GM19035 (cell line): ENCODE measurements at regions not wholly inside any gene's neighbourhood (a gene's known extent, or its start where the extent isn't known, plus 50 kb on each side); places are given as distances from the start of the nearest gene placed in this dataset.
"Not testable (repeated sequence)": the region's sequence is repeated elsewhere in the genome, so short reads cannot be mapped to it uniquely, and the experiment has no call there.

ENCODE experiments used
- ATAC-seq: cut with Tn5 transposase; IDR thresholded peaks from one replicate; pipeline ENCODE4 v1.9.1; 2021; ENCODE audit not compliant: unreplicated experiment

GRCh38 chr6:50330347-50330746 lies 280.6 kb upstream of the DEFB112 start:
- no peak for ATAC-seq

DNA sequence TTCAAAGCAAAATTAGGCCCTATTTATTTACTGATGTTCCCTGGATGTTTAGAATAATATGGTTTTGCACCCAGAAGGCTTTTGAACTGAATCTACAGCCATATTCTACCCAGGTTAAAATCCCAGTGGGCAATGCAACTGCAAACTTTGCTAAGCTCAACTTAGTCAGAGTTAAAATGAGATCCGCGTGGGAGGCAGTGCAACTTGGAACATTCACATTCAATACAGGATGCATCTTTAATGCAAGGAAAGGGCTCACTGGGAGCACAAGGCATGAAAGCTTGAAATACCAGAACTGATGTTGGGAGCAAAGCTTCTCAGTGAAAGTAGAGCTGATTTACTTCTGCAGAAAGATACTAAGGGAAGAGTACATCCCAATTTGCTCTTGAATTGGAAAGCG lies 281.2 kb upstream of the DEFB112 start:
- no peak for ATAC-seq

DNA sequence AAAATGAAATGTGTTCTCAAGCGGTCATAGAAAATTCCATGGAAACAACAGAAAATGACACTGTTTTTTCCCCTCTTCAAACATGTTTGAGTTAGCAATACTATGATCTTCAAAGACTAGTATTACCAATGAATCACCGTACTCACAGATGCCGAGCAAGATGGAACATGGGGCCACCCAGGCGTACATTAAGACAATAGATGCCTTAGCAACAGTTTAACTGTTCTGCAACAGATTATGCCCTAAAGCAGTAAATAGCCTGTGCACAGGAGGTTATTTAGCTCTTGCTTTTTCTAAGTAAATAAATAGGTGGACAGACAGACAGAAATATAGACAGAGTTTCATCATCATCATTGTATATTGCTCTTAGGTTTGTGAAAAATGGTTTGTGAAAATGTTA lies 284.0 kb upstream of the DEFB112 start:
- ATAC-seq = no peak

DNA sequence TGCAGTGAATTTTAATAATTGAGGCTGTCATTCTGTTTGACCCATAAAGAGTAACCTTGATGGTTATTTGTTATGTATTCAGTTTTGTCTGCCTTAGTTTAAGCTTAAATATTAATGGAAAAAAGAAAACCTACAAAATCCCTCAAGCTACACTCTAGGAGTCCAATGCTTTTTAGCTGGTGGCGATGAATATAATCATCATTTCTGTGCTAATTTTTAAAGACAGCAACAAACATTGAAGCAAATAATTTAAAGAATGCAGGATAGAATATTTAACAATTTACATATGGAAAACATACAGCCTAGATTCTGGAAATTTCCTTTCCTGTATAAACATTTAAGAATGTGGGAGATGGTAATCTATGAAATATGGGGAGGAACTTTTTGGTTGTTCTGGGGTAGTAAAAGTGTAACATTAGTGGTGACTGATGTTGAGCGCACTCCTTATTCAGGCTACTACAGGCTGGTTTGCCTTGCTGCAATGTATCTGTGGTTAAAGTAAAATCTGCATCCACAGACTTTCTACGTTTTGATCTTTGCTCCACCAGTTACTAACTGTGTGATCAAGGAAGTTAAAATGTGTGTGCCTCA lies 287.9 kb upstream of the DEFB112 start:
- no peak for ATAC-seq

- ATAC-seq = no peak
Measured at GRCh38 chr6:50353603-50354002, 303.9 kb upstream of the DEFB112 start.

- no peak for ATAC-seq
Measured at GRCh38 chr6:50358113-50358512, 308.4 kb upstream of the DEFB112 start.

GRCh38 chr6:50361641-50362331 lies 312.1 kb upstream of the DEFB112 start:
- no peak for ATAC-seq

- no peak for ATAC-seq
Measured at GRCh38 chr6:50362706-50363105, 313.0 kb upstream of the DEFB112 start.

- no peak for ATAC-seq
Measured at GRCh38 chr6:50369996-50370395, 320.3 kb upstream of the DEFB112 start.

- no peak for ATAC-seq
Measured at GRCh38 chr6:50380406-50381098, 330.8 kb upstream of the DEFB112 start.

DNA sequence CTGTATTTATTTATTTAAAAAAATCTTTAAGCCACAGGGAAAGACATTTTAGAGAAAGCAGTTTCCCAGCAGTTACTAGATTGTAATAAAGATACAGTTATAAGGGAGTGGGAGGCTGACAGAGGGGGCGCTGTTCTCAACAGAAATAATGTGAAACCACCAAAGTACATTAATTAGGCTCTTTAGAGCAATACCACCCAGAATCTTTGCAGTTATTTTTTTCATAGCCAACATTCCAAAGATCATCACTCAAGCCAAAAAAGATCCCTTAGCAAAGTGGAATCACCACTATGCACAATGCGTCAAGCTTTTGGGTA lies 331.3 kb upstream of the DEFB112 start:
- no peak for ATAC-seq

DNA sequence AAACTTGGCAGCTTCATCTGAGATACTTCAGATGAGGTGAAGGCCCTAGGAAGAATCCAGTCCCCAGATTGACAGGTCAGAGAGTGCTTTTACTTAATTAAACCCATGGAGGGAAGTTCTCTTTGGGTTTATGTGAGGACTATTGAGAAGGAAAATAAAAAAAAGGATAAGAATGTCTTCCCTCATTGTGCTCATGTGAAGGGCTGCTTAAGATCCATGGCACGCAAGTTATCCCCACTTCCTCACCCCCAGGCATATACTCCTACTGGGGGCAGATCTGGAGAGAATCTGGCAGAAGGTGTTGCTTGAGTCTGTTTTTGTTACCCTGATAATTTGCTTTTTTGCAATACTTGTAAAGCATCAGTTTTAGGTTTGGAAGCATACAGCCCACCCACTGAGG lies 322.9 kb upstream of the TFAP2D start:
- ATAC-seq = no peak

- ATAC-seq = not testable (repeated sequence)
Measured at GRCh38 chr6:50394139-50394538, 319.2 kb upstream of the TFAP2D start.

DNA sequence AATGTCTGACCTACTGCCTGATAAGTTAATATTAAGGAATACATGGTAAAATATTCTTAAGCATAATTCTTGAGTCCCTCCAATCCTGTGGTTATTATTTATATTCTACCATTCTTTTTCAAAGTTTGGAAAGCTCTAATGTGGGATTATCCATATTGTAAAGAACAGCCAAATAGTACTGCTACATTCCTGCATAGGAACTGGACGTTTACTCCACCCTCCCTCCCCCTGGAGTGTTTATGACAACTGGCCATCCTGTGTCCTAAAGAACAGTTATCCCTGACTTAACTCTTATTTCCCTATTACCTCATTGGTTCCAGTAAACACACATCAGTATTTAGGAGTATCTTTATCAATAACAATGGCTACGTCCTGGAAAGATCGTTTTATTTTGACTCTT lies 308.7 kb upstream of the TFAP2D start:
- ATAC-seq = no peak

DNA sequence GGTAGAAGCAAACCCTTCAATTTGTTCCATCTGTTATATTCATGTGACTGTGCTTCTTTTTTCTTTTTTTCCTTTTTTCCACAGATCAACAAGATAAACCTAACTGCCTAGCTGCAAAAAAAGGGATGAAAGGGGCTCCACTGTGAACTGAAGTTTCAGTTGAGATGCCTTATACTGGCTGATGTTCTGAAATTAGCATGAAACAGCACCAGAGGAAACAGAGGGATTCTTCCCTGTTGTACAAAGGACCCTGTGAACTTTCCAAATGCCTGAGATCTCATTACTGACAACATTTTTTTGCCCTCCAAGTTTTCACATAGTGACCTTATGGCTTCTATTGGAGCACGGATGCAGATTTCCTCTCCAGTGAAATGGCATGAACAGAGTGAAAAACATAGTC lies 302.7 kb upstream of the TFAP2D start:
- ATAC-seq = no peak

GRCh38 chr6:50421041-50421440 lies 292.3 kb upstream of the TFAP2D start:
- ATAC-seq = not testable (repeated sequence)

DNA sequence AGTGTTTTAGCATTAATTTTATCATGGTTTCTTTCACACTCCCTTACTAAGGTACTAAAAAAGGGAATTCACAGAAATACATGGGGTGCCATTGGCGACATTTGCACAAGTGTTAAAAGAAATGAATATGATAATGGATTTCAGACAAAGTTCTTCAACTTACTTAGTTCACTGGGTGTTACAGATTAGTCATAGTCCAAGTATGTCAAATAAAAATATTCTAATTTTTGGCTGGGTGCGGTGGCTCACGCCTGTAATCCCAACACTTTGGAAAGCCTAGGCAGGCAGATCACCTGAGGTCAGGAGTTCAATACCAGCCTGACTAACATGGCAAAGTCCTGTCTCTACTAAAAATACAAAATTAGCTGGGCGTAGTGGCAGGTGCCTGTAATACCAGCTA lies 286.1 kb upstream of the TFAP2D start:
- ATAC-seq = no peak

- ATAC-seq = no peak
Measured at GRCh38 chr6:50437901-50438300, 275.4 kb upstream of the TFAP2D start.

DNA sequence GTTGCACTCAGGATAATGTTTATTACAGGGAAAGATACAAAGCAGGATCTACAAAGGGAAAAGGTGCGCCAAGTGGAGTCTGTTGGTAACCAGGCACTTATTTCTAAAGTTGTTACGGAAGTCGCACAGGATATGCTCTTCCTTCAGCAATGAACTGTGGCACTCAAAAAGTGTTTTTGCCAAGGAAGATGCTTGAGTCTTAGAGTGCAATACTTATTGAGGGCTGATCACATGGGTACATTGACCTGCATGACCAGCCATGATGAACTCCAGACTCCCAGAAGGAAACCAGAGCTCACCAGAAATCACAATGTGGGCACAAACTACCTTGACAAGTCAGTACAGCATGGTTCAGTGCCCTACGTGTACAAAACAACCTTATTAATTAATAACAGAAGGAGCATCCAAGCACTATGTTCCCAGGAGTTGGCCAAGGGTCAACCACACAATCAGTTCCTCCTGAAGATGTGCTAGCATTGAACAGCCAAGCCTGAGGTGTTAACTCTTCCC lies 270.7 kb upstream of the TFAP2D start:
- no peak for ATAC-seq

GRCh38 chr6:50443144-50443543 lies 270.2 kb upstream of the TFAP2D start:
- ATAC-seq = no peak

GRCh38 chr6:50449128-50449527 lies 264.2 kb upstream of the TFAP2D start:
- no peak for ATAC-seq

DNA sequence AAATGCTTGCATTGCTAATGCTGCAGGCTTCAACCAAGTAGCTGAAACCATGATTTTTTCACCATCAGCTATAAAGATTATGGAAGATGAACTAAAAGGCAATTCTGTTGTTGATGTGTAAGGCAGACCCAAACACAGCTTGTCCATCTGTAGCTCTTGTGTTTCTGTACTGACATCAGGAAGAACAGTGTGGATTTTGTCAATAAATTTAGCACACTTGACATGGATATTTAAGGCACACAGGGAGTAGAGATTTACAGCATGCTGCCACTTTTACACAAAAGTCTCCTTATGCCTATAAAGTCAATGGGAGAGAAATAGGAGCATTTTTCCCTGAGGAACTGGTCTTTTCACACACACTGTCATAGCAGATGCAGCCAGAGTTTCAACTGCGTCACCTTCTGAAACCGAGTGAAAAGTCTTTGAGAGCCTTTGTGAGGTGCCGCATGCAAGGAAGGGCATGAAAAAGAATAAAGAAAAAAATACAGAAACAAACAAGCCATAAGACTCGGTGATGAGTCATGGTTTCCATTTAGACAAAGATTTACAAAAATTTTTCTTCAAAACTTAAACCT lies 261.4 kb upstream of the TFAP2D start:
- no peak for ATAC-seq
